ENCODE measurements at regions not wholly inside any gene's neighbourhood (a gene's known extent, or its start where the extent isn't known, plus 50 kb on each side); places are given as distances from the start of the nearest gene placed in this dataset.
"Not testable (repeated sequence)": the region's sequence is repeated elsewhere in the genome, so short reads cannot be mapped to it uniquely, and the experiment has no call there.

- no peak for DNase-seq (ENCODE audit: low read depth in 2 of 2)
These were observed 227.6 kb downstream of the MINAR1 start for GRCh38 chr15:79659691-79660090.

- no peak for DNase-seq (ENCODE audit: low read depth in 2 of 2)
These were observed 229.3 kb downstream of the MINAR1 start for GRCh38 chr15:79661411-79661810.

GRCh38 chr15:79673416-79674123 lies 223.2 kb downstream of the MTHFS start:
- DNase-seq (ENCODE audit: low read depth in 2 of 2), result peak; percentile 62 to 63

- no peak for DNase-seq (ENCODE audit: low read depth in 2 of 2)
These were observed 222.7 kb downstream of the MTHFS start for GRCh38 chr15:79674124-79674465.

GRCh38 chr15:79675982-79676381 lies 220.8 kb downstream of the MTHFS start:
- DNase-seq (ENCODE audit: low read depth in 2 of 2), result no peak

- DNase-seq (ENCODE audit: low read depth in 2 of 2), result no peak
These were observed 220.2 kb downstream of the MTHFS start for GRCh38 chr15:79676621-79677020.

GRCh38 chr15:79677241-79677640 lies 219.6 kb downstream of the MTHFS start:
- no peak for DNase-seq (ENCODE audit: low read depth in 2 of 2)

GRCh38 chr15:79678032-79678701 lies 218.6 kb downstream of the MTHFS start:
- no peak for DNase-seq (ENCODE audit: low read depth in 2 of 2)

- DNase-seq (ENCODE audit: low read depth in 2 of 2), result peak; percentile 68 to 69
These were observed 216.1 kb downstream of the MTHFS start for GRCh38 chr15:79680720-79681119.

- peak; percentile 78 to 83 for DNase-seq (ENCODE audit: low read depth in 2 of 2)
These were observed 214.5 kb downstream of the MTHFS start for GRCh38 chr15:79682285-79682684.

GRCh38 chr15:79682851-79683288 lies 213.9 kb downstream of the MTHFS start:
- DNase-seq (ENCODE audit: low read depth in 2 of 2), result peak; percentile 81 to 84

- DNase-seq (ENCODE audit: low read depth in 2 of 2), result no peak
These were observed 207.8 kb downstream of the MTHFS start for GRCh38 chr15:79689030-79689429.

GRCh38 chr15:79700951-79701480 lies 195.8 kb downstream of the MTHFS start:
- DNase-seq (ENCODE audit: low read depth in 2 of 2), result no peak

GRCh38 chr15:79702621-79703020 lies 194.2 kb downstream of the MTHFS start:
- no peak for DNase-seq (ENCODE audit: low read depth in 2 of 2)

GRCh38 chr15:79721256-79721655 lies 175.6 kb downstream of the MTHFS start:
- DNase-seq (ENCODE audit: low read depth in 2 of 2), result no peak

GRCh38 chr15:79724312-79724711 lies 172.5 kb downstream of the MTHFS start:
- peak; percentile 57 to 60 for DNase-seq (ENCODE audit: low read depth in 2 of 2)

GRCh38 chr15:79724804-79725203 lies 172.0 kb downstream of the MTHFS start:
- no peak for DNase-seq (ENCODE audit: low read depth in 2 of 2)

GRCh38 chr15:79728867-79729266 lies 167.9 kb downstream of the MTHFS start:
- DNase-seq (ENCODE audit: low read depth in 2 of 2), result no peak

GRCh38 chr15:79736435-79737000 lies 160.3 kb downstream of the MTHFS start:
- no peak for DNase-seq (ENCODE audit: low read depth in 2 of 2)

GRCh38 chr15:79738143-79738542 lies 158.7 kb downstream of the MTHFS start:
- DNase-seq (ENCODE audit: low read depth in 2 of 2), result no peak

GRCh38 chr15:79740561-79740960 lies 156.3 kb downstream of the MTHFS start:
- no peak for DNase-seq (ENCODE audit: low read depth in 2 of 2)

GRCh38 chr15:79743032-79743431 lies 153.8 kb downstream of the MTHFS start:
- DNase-seq (ENCODE audit: low read depth in 2 of 2), result no peak

- not testable (repeated sequence) for DNase-seq (ENCODE audit: low read depth in 2 of 2)
These were observed 152.3 kb downstream of the MTHFS start for GRCh38 chr15:79744485-79744884.

Data from fibroblast of skin of left biceps (primary cell).